GM18502 (cell line): ENCODE measurements at regions not wholly inside any gene's neighbourhood (a gene's known extent, or its start where the extent isn't known, plus 50 kb on each side); places are given as distances from the start of the nearest gene placed in this dataset.
A peak's percentile ranks its signal among the peaks of the same experiment; 100 is the strongest.
"Not testable (repeated sequence)": the region's sequence is repeated elsewhere in the genome, so short reads cannot be mapped to it uniquely, and the experiment has no call there.

ENCODE experiments used
- ATAC-seq: cut with Tn5 transposase; IDR thresholded peaks from one replicate; pipeline ENCODE4 v1.9.1; 2021; ENCODE audit warnings: mild to moderate bottlenecking; ENCODE audit not compliant: unreplicated experiment, poor library complexity

DNA sequence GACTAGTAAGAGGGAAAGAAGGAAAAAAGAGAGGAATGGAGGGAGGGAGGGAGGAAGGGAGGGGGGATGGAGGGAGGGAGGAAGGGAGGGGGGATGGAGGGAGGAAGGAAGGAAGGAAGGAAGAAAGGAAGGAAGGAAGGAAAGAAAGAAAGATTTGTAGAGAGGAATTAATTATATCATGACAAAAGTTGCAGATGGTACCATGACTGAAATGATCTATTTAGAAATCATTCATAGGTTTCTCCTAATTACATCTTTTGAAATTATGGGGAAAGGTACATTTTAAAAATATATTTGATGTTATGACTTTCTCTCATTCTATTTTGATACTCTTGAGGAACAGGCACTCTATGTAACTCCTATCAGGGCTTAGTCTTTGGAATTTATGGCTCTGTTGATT is 236.2 kb upstream of the BTG1 start:
- ATAC-seq: no peak

DNA sequence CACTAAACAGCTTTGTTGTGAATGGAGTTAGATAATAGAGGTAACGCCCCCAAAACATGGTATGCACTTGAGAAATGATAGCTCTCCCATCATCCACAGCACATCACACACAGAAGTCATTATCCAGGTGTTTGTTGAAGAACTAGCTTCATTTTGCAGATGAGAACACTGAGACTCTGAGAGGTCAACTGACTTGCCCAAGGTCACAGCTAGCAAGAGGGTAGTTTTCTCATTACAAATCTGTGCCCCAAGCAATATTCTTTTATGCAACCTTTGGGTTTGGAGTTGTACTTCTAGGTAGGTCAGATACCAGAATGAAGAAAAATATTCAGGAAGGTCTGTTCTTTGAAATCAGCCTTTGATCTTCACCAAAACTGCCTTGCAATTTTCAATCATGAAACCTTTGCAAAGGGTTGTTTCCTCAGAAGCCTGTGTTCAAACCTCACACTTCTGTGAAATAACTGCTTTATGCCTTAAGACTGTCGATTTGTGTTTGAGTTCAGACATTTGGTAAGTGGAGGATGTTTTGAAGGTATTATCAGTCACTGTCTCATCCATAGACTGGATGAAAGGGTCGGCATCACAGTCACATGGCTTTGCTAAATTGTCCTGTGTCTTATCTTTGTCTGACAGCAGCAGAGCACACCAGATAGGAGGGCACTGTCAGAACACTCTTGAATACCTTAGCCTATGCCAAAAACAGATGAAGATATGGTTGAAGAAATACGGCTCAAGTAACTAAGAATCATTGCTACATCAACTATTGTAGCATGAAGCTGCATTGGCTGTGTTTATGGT is 233.2 kb upstream of the BTG1 start:
- no peak for ATAC-seq

DNA sequence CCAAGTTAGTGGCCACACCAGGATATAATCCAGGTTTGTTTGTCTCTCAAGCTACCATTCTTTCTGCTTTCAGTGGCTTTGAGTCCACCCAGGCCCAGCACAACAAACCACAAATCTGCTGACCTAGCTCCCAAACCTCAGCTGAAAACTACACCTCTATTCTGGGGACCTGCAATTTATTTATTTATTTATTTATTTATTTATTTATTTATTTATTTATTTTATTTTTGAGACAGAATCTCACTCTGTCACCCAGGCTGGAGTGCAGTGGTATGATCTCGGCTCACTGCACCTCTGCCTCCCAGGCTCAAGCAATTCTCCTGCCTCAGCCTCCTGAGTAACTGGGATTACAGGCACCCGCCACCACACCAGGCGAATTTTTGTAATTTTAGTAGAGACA is 229.9 kb upstream of the BTG1 start:
- not testable (repeated sequence) for ATAC-seq

DNA sequence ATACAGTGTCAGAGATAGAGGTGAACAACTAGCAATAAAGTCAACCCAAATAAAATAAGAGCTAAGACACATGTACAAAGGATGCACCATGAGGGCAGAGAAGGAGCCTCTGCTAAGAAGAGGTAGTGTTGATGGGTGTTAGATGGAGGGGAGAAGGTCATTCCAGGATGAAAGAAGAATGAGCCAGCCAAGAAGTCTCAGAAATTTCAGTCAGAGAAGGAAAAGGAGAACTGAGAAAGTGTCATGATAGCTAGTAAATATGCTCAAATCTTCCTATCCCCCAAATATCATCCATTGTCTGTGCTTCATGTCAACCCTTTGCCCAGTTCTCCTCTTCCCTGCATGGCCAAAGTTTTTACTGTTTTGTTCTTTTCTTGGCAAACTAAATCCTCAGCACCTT is 225.2 kb upstream of the BTG1 start:
- ATAC-seq: peak; percentile 56

DNA sequence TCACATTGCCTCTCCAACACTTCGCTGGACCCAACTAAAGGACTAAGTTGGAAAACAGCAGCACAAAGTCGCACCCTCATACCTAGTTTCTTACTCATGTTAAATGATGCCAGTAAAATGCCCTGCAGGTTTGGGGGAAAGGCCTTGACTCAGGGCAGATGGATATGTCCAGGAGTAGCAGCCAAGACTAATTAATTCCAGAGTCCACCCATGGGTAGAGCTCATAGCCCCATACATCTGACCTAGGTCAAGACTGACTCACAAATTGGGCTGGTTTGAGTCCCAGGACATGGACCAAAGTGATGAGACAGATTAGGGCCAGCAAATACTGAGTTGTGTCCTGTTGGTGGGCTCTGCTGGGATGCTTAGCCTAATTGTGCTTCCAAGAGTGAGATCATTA is 224.0 kb upstream of the BTG1 start:
- ATAC-seq: no peak

DNA sequence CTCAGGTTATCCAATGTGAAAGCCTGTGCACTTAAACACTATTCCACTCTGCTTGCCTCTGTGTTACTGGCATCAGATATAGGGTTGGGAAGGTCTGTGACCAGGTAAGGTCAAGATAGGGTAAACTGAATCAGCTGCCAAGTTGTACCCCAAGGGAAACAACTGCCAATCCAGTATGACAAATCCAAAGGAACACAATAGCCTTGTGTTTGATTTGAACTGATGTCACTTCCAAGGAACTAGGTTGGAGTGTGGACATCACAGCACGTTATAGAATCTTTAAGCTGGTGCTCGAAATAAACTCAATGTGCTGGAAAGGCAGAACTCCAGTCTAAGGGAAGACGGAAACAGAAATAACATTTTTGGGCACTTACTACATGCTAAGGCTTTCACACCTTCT is 223.4 kb upstream of the BTG1 start:
- ATAC-seq: no peak

DNA sequence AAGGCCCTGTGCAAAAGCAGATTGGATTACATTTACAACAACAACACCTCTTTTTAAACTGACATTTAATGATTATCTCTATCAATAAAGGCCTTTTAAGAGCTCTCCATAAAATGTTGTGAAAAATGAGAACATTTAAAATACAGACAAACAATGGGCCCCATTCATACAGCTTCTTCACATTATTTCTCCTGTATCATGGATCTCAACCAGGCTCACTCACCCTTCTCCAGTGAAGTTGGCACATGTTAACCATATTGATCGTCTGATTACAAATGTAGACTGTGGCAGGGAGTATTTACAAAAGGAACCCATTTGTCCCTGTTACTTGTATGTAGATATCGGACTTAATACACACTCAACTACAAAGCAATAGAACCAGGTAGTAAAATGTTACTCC is 220.2 kb upstream of the BTG1 start:
- ATAC-seq: no peak

DNA sequence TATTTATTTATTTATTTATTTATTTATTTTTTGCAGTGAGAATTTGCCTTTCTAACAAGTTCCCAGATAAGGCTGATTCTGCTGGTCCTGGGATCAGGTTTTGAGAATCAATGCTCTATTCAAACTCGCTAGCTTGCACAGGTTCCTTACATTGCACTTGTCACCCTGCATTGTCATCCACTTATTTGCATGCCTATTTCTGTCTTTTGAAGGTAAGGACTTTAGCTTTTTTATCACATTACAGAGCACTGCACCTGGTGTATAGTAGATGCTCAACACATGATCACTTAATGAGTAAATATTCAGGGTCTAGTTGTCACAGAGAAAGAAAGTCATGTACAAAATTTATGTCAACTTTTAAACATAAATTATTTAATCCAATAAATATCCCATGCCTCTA is 219.7 kb upstream of the BTG1 start:
- peak; percentile 30 for ATAC-seq

DNA sequence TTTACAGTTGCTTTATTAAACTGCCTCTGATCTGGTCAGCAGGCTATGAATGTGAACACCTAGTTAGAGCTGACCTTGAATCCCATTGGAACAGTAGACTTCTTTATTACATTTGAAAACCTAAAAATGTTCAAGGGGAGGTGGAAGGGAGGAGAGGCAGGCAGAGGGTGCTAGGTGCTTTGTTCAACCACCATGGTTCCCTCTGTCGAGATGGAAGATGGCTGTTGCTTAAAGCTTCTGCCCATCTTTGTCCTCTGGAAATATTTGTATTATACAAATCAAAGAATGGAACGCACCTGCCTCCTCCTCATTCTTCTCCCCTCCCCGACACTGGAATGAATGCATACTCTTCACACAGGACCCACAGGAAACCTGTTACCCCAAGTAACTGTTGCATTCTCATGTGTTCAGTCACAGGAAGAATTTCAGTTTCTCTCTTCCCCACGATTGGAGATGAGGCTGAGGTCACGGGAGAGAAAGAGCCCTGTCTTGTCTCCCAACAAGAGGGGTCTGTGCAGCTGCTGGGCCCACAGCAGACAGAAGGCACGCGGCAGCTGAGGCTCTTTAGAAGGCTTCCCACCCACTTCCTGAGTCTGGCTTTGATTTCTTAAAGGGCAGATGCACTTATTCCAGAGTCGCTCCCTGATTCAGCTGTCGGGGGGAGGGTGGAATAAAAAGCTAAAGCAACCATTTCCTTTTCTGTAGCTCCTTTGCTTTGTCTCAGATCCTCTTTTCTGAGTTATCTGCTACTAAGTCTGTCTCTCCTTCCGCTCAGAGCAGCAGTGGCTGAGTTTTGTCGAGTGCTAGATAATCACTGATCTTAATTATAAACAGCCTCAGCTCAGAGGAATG is 217.9 kb upstream of the BTG1 start:
- peak; percentile 76 for ATAC-seq

DNA sequence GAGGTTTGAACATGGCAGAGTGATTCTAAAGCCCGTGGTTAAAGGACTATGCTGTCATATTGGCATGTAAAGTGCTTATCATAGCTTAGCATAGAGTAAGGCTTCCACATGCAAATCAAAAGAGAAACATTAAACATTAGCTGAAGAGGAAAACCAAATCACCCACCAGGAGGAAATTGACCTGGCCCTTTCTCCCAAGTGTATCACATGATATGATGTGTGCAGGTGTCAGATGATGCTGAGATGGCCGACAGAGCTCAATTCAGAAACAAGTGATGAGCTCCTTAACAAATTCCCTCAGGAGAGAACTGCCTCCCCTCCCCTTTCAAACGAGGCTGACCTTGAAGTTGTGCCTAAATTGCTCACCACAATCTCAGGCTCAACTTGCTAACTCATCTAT is 217.1 kb upstream of the BTG1 start:
- peak; percentile 34 for ATAC-seq

DNA sequence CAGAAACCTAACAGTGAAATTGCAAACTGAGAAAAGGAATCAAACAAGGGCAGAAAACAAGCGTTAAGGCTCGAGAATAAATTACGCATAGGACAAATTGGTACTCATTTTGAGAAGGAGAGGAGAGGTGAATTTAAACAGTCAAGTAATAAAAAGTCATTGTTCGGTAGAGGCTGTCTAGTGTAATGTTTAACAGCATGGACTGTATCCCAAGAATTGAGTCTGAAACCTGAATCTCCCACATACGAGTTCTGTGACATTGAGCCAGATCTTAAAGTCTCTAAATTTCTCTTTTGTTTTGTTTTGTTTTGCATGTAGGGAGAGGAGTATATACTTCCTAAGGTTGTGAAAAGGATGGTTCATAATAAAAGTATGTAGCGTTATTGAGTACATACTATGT is 216.5 kb upstream of the BTG1 start:
- ATAC-seq: no peak

DNA sequence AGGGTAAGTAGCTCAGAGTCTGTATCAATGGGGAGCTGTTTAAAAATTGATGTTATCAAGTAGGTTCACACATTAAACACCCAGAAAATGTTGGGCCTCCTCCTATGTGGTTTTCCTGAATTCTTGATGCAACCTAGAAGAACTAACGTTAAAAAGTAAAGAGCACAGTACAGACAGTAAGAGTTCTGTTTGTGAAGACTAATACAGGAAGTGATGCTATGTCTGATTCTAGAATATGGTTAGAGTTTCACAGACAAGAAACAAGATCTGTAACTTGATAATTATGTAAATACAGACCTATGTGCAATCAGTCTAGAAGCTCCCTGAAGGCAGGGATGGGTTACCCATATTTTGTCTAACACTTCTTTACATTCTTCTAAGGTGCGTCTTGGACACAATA is 214.9 kb upstream of the BTG1 start:
- no peak for ATAC-seq

DNA sequence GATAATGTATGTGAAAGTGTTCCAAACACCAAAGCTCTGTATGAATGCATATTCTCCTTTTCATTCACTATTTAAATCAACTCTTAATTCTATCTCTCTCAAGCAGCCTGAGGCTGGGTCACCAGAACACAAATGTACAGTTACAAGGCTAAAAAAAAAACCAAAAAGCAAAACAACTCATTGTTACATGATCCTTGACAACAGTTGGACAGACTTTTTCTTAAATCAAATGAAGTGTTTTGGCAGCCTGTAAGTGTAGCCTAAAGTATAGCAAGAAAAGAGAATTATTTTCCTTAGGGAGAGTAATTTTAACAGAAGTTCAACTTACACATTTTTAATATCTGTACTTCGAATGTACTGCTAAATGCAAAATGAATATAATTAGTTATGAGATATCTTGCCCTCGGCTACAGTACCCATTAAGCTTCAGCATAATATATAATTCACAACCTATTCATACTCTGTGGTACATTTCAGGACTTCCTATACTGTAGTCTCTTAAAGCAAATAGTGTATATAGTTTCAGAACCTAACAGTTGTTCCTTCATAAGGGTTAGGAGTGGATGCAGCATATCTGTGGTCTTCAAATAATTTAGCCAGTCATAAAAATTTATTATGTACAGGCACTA is 214.0 kb upstream of the BTG1 start:
- no peak for ATAC-seq

DNA sequence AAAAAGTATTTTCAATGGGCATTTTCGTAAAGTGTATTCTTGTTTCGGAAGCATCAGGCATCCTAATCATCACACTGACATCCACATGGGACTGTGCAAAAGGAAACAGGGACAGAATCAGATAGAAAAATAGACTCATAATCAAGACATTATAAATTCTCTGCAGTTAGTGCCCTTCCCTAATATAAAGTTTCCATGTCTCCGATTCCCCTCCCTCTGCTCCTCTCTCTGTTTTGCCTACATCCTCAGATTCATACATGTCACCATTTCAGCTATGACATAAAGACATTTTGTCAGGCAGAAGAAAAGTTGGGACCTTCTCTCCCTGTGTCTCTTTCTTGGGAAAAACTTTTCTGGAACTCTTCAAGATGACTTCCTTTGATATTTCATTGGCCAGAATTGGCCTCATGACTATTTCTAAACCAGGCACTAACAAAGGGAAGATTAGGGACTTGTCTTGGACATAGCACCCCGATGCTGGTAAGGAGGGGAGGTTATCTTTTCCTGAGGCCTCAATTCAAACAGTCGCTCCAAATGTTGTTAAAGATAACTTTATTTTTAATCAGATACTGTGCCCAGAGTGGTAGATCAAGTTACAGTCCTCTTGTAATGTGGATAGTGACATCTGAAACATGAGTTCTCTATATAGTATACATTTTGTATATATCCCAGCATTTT is 212.1 kb upstream of the BTG1 start:
- ATAC-seq: no peak

DNA sequence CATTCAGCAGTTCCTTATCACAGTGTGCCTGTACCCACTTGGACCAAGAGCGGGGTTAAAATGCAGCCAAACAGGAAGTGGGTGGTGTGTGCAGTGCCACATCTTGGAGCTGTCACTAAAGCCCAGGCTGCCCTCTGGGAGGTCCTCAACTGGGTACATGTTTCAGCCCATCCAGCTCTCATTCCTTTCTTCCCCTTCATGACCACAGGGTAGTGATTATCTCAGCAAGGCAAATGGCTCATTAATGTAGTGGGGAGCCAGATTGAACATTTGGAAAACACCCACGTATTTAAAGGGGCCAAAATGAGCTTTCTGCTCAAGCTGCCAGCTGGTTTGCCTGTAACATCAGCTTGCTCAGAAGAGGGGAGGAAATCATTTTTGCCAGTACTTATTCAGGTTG is 210.8 kb upstream of the BTG1 start:
- peak; percentile 45 for ATAC-seq

DNA sequence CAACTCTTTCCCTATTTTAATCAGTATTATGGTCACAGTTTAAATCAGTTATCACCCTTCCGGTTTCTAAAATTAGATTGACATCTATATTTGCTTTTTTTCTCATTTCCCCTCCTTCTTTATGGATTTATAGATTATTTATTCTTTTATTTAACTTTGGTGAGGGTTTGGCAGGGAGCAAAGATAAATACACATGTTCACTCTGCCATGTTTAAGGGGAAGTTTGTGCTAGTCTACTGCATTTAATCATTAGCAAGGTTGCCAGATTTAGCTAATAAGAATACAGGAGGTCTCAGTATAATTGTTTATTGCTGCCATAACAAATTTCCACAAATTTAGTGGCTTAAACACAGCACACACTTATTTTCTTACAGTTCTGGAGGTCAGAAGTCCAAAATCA is 204.0 kb upstream of the BTG1 start:
- no peak for ATAC-seq

DNA sequence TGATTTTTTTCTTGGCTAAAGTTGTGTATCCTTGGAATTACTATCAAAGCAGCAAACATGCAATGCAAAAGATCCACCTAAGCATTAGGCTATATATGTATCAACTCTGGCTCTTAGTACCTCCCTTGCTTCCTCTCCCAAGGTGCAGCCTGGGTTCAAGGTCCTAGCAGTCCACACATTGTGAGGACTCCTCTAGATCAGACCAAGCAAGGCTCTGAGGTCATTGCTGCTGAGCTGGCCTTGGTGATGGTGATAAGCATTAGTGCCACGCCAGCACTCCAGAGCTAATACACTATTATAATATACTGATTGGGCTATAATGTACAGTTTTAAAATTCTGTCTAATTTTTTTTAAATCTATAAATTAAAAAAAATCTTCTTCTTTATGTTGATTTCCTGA is 196.9 kb upstream of the BTG1 start:
- ATAC-seq: no peak

DNA sequence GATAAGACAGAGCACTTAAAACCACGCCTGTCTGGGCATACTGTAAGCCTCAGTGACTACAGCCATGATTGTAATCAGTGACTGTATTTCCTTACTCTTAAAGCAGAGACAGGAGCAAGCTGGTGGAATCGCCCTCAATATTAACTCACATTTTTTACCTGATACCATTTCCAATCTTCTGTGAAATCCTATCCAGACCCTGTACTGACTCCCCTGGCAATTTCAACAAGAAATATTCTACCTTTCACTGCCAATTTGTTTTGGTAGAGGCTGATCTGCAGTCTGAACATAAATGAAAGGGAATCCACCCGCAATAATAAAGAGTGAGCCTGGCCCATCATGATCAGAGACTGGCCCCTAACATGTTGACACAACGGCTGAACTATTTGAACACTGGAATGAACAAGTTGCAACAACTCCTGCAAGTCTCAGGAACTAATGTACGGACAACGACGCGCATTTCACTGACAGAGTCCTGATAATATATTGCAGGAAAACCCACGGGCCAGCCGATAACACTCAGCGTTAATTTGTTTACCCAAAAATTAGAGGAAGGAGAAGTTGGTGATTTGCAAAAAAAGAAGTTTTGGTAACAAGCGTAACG is 195.5 kb upstream of the BTG1 start:
- peak; percentile 86 for ATAC-seq

DNA sequence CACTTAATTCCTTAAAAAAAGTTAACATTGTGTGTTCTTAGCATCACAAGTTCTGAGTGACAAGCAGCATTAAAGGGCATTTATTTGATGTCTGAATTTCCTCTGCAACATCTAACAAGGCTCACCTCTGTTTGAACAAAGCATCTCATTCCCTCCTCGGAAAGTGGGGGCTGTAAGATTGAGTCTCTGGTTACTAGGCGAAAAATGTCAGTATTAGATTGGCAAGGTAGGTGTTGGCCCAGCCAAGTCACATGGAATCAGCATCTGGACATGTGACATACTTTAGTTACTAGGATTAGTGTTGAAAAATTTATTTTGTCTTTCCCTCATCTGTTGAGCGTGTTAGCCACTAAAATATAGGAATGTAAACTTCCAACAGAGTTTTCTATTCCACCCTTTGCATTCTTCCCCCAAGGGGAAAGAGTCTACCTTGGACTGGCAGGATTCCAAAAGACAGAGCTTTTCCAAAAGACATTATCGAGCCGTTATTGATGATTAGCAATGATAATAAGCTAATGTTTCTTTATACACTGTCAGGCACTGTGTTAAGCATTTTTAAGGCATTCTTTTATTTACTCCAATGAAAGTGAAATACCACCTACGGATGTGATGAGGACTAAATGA is 194.9 kb upstream of the BTG1 start:
- no peak for ATAC-seq

DNA sequence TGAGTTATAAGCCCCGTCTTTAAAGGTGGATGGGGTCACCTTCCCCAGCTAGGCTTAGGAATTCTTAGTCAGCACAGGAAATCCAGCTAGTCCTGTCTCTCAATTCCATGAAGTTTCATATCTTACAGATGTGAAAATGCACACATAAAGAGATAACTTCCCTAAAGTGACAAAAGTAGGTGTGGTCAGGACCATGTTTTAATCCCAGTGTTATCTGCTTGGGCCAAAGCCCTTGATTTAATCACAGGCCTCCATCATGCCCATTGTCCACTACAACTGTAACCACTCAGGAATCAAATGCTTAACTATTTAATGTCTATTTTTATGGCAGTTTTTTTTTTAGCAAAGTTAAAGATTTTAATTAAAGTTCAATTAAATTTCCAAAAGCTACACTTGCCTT is 194.4 kb upstream of the BTG1 start:
- no peak for ATAC-seq
